Peyer's patch (tissue), 4 donors: ENCODE measurements at regions not wholly inside any gene's neighbourhood (a gene's known extent, or its start where the extent isn't known, plus 50 kb on each side); places are given as distances from the start of the nearest gene placed in this dataset.

Experiments
- CTCF ChIP-seq, 6 experiments: fragments of 450-650 bp in 4 of 6; fragments of 200-600 bp in 2 of 6; sonication (generic) in 1 of 6; IDR thresholded peaks; one replicate each; pipeline ENCODE4 v1.5.1; 2017 to 2019; ENCODE audit warnings: antibody characterized with exemption in 6 of 6, mild to moderate bottlenecking in 3 of 6, moderate library complexity in 1 of 6
- POLR2A ChIP-seq, 2 donors: fragments of 450-650 bp; IDR thresholded peaks; one replicate each; pipeline ENCODE4 v1.5.1; 2017; ENCODE audit warnings: antibody characterized with exemption in 2 of 2, mild to moderate bottlenecking in 2 of 2, moderate library complexity in 2 of 2

DNA sequence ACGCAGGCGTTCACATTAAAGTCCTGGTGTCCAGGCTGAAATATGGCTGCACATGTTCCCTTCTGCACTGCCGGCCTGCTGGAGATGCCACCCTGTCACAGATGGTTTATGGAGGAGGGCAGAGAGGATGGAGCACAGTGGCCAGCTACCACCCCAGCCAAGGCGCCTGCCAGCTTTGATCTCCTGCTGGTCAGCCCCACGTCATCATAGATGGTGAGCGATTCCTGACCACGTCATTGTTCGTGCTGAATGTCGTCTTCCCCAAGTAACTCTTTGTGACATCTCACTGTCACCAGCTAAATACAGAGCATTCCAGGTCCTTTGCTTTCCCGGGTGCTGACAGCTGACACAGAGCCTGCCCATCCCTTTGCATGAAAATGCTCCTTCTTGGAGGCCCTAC is 248.3 kb downstream of the TTC32 start:
- TF ChIP-seq POLR2A (IDR thresholded peaks at IDR 0.05) (no peak), CTCF (IDR thresholded peaks at IDR 0.05) (no peak)
